Motor neuron (in vitro differentiated cells): ENCODE measurements at regions not wholly inside any gene's neighbourhood (a gene's known extent, or its start where the extent isn't known, plus 50 kb on each side); places are given as distances from the start of the nearest gene placed in this dataset.

Source experiments
- ATAC-seq, 8 experiments: fragments of 200-7000 bp; cut with Tn5 transposase; replicated peaks in 6 of 8; 2 replicates each; pipeline ENCODE4 v1.8.0; 2021; ENCODE audit warnings: mild to moderate bottlenecking in 8 of 8, moderate library complexity in 8 of 8
- H3K27ac ChIP-seq, 2 donors: fragments of 250-450 bp; sonication (Bioruptor Pico); 2 replicates each; pipeline ENCODE4 v1.9.0; 2021; ENCODE audit warnings: antibody characterized with exemption in 2 of 2, mild to moderate bottlenecking in 2 of 2, moderate library complexity in 1 of 2
- H3K4me1 ChIP-seq, 2 donors: fragments of 250-450 bp; sonication (Bioruptor Pico); replicated peaks in 1 of 2; 2 replicates each; pipeline ENCODE4 v1.6.1; 2021; ENCODE audit warnings: antibody characterized with exemption in 2 of 2, mild to moderate bottlenecking in 2 of 2, moderate library complexity in 1 of 2
- H3K4me3 ChIP-seq, 5 donors: fragments of 250-450 bp; sonication (Bioruptor Pico); 2 replicates each; pipeline ENCODE4 v1.9.0; 2021; ENCODE audit warnings: antibody characterized with exemption in 5 of 5, mild to moderate bottlenecking in 5 of 5, moderate library complexity in 4 of 5
- WGBS, 10 experiments: fragments of 450-650 bp; shearing (Covaris generic); methylation state at CpG; one replicate each; pipeline ENCODE4 v1.0.0; 2022; 5-methylcytosine and 5-hydroxymethylcytosine counted together
- in situ Hi-C, 9 experiments: fragments of 400-800 bp; cut with MboI; loops; one replicate each; pipeline ENCODE4 v1.15.0; 2021; ENCODE audit warnings: low sequenced_read_pairs in 9 of 9, low pct_unique_long_range_greater_than_20kb in 2 of 9; ENCODE audit not compliant: unreplicated experiment in 9 of 9

DNA sequence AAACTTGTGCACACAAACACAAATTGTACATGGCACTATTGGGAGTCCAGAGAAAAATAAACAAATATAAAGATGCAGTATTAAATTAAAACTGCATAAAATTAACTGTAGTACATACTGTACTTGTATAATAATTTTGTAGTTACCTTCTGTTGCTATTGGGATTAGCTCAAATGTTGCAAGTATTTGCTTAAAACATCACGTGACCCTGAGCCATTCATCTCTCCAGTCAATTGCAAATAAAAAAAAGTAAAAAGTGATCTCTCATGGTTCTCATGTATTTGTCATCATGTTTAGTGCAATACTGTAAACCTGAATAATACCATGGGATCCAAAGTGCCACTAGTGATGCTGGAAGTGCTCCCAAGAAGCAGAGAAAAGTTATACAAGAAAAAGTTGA lies 88.1 kb upstream of the NAV3 start:
- no peak overlapping the region for H3K27ac ChIP-seq
- in situ Hi-C loops, result loop anchor here in 1 of 9 experiments (25.0 kb wide), 1 partner anchor 170 kb away; no protein-coding TSS in a partner anchor
- 0 to 100% (median 66%) methylated on average over 1 of the region's 1 CpG; no CpG with 5 or more reads in 2 of the 10 experiments for WGBS, 10 experiments
- no peak overlapping the region for H3K4me3 ChIP-seq
- ATAC-seq, result no peak
- H3K4me1 ChIP-seq, result peaks cover 5 to 6% of the 10 kb centered on the region in 2 donors

DNA sequence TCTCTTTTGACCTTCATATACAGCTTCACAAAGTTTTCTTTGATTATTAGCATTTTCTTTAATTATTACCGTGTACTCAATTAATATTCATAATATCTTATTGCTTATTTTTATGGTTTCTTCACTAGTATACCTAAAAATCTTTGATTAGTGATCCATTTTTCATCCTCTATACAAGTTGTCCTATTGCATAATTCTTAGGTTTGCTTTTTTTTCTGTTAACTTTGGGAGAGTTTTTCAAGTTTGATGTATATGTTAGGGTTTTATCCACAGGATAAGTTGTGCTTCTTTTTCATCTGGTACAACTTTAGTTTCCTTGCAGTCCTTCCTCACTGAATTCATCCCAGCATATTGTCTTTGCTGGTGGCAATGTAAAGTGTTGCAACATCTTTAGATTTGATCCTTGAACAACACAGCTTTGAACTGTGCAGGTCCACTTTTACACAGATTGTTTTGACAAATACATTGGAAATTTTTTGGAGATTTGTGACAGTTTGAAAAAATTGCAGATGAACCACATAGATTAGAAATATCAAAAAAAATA lies 88.6 kb upstream of the NAV3 start:
- peaks cover 5 to 6% of the 10 kb centered on the region in 2 donors for H3K4me1 ChIP-seq
- no peak overlapping the region for H3K4me3 ChIP-seq
- in situ Hi-C loops, result loop anchor here in 1 of 9 experiments (25.0 kb wide), 1 partner anchor 170 kb away; no protein-coding TSS in a partner anchor
- ATAC-seq, result no peak
- no peak overlapping the region for H3K27ac ChIP-seq
- WGBS, 10 experiments, result 10 to 100% (median 88%) methylated on average over 1 of the region's 1 CpG; no CpG with 5 or more reads in 1 of the 10 experiments

DNA sequence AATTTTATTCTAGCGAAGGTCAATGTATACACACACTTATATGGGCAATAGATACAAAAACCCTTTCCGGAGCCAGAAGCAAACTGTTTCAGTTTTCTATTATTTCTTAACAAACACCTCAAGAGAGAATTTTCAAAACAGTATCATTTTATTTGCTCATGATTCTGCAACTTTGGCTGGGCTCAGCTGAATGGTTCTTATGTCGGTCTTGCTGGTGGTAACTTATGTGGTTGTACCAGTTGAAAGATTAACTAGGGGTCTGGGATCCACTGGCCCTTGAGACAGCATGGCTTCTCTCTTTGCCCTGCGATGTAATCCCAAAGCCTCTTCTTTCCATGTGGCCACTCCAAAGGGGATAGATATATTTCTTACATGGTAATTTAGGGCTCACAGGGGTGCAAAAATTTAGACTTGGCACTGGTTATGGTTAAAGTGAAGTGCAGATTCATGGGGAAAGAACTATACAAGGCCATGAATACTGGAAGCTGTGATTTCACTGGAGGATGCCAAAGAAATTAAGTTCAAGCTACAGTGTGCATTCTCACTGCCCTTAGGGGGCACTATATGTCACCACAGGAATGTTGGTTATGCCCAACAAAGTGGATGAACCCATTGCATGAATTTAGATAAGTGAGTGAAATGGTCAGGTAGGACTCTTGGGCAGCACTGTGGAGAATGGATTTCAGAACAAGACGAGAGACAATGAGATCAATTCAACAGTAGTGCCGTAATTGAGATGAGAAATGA lies 94.3 kb upstream of the NAV3 start:
- 91 to 100% (median 97%) methylated on average over 1 to 6 of the region's 6 CpGs; no CpG with 5 or more reads in 1 of the 10 experiments for WGBS, 10 experiments
- Histone ChIP-seq H3K4me3 (no peak overlapping the region), H3K4me1 (peaks cover 0 to 22% of the 10 kb centered on the region in 2 donors), H3K27ac (no peak overlapping the region)
- no peak for ATAC-seq
- in situ Hi-C loops, result loop anchor here in 2 of 9 experiments (10.0 to 25.0 kb wide), 2 partner anchors 176 to 188 kb away; no protein-coding TSS in a partner anchor

DNA sequence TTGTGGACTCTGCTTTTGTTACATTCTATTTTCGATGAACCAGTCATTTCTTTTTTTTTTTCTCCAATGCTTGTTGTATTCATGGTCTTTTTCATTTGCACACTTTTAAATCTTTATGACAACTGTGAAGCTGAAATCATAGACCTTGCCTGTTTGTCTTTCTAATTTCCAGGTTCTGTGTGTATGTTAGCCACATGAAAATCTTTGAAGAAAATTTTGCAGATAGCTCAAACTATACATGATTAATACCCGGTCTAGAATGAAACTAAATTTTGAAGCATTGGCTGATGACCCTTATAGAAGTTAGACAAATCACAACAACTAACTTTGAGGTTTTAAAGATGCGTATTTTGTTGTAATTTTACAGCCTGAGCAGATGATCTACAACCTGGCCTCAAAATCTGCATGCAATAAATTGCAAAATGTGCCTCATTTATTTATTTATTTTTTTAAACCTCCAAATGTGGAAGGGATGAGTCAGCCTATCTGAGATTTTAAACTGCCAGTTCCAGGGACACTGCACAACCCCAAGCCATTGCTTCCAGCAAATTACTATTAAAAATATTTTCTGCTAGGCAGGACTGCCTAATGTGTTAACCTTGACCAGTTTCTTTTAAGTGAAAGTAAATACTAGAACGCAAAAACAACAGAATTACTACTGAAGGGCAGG lies 96.3 kb upstream of the NAV3 start:
- in situ Hi-C loops, result loop anchor here in 2 of 9 experiments (10.0 to 25.0 kb wide), 2 partner anchors 178 to 190 kb away; no protein-coding TSS in a partner anchor
- H3K4me3 ChIP-seq, result no peak overlapping the region
- ATAC-seq, result peak; percentile 72 to 98 (median 78)
- 7 to 90% (median 70%) methylated on average over 3 to 4 of the region's 4 CpGs for WGBS, 10 experiments
- no peak overlapping the region for H3K27ac ChIP-seq
- H3K4me1 ChIP-seq, result peaks cover 0 to 22% of the 10 kb centered on the region in 2 donors

DNA sequence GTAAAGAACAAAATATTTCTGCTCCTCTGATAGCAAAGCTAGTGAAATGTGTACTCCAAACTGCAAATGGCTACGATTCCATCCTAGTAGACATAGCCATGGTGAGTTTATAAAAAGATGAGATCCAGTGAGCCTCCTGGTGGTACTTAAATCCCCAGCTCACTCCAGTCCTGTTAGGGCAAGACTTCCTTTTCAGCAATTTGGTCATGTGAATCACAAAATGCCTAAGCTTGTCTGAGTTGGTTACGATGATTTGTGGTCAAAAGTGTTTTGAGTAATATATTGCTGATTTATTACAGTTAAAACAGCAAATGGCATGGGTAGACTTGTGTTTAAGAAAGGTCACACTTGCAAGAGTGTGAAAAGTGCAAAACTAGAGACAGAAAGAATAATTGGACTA lies 102.7 kb upstream of the NAV3 start:
- in situ Hi-C loops, result loop anchor here in 2 of 9 experiments (10.0 to 25.0 kb wide), 2 partner anchors 184 to 207 kb away; no protein-coding TSS in a partner anchor
- peaks cover 0 to 6% of the 10 kb centered on the region in 2 donors for H3K4me1 ChIP-seq
- H3K27ac ChIP-seq, result no peak overlapping the region
- H3K4me3 ChIP-seq, result no peak overlapping the region
- 72 to 100% (median 100%) methylated on average over 1 to 2 of the region's 2 CpGs; no CpG with 5 or more reads in 1 of the 10 experiments for WGBS, 10 experiments
- no peak for ATAC-seq

DNA sequence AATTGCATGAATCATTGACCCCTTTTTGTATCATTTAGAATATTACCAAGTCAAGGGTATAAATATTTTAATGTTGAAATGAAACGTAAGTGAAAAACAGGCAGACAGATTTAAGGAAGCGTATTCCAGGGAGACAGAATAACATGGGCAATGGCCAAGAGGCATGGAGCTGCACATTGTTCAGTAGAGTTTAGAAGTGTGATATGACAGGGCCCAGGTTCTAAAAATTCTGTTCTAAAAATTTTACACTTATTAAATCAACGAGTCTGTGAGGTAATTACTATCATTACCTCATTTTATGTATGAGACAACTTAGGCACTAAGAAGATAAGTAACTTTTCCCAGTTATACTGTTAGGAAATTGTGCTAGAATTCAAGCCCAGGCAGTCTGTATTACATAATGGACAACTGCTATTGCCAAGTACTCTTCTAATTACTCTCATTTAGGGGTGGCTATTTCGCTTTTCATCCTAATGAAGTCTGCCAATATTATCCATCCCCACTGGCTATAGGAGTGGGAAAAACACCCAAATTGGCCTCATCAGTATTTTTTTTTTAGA lies 103.2 kb upstream of the NAV3 start:
- H3K27ac ChIP-seq, result no peak overlapping the region
- in situ Hi-C loops, result loop anchor here in 2 of 9 experiments (10.0 to 25.0 kb wide), 2 partner anchors 185 to 207 kb away; no protein-coding TSS in a partner anchor
- no peak overlapping the region for H3K4me3 ChIP-seq
- ATAC-seq, result no peak
- WGBS, 10 experiments, result 34 to 100% (median 88%) methylated on average over 2 to 4 of the region's 4 CpGs; no CpG with 5 or more reads in 1 of the 10 experiments
- peaks cover 0 to 1% of the 10 kb centered on the region in 2 donors for H3K4me1 ChIP-seq

DNA sequence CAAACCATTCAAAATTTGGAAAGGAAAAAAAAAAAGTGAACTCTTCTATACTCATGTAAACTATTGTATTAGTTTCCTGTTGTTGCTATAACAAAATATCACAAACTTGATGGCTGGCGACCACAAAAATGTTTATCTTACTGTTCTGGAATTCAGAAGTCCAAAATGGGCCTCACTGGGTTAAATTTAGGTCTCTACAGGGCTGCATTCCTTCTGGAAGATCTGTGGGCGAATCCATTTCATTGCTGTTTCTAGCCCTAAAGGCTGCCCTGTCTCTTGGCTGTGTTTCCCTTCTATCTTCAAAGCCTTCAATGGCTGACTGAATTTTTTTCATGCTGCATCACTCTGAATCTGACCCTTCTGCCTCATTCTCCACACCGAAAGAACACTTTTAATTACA lies 105.1 kb upstream of the NAV3 start:
- no peak overlapping the region for H3K27ac ChIP-seq
- H3K4me3 ChIP-seq, result no peak overlapping the region
- H3K4me1 ChIP-seq, result no peaks in the 10 kb centered on the region
- in situ Hi-C loops, result loop anchor here in 2 of 9 experiments (10.0 to 25.0 kb wide), 2 partner anchors 187 to 209 kb away; no protein-coding TSS in a partner anchor
- no peak for ATAC-seq
- WGBS, 10 experiments, result 36 to 100% (median 87%) methylated on average over 2 to 3 of the region's 3 CpGs; no CpG with 5 or more reads in 1 of the 10 experiments

DNA sequence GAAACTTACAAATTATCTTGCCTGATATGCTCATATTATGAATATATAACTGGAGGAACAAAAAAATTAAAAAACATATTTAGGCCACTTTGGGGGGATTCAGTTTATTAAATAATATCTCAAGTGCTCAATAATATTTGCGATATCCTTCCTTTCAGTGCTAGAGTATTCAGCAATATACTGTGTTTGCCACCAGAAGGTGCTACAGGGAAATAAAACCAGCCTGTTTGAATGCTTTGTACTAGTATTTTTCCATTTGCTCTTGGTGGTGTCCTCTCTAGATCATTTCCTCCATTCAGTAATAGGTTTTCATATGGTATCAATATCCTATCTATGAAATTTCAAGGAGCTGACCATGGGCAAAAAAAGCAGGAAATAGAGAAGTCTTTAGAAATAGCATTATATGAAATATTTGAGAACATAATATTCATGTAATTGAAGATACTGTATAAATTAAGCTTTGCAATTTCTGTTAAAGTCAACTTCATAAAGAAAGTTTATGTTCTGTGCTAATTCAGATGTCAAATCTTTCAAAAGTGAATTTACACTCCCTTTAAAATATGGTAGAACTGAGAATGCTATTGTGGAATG lies 106.2 kb upstream of the NAV3 start:
- 27 to 100% (median 57%) methylated on average over 1 of the region's 1 CpG; no CpG with 5 or more reads in 1 of the 10 experiments for WGBS, 10 experiments
- no peak overlapping the region for H3K27ac ChIP-seq
- in situ Hi-C loops, result loop anchor here in 1 of 9 experiments (10.0 kb wide), 1 partner anchor 210 kb away; no protein-coding TSS in a partner anchor
- no peaks in the 10 kb centered on the region for H3K4me1 ChIP-seq
- peak in 3 of 8 experiments; percentile 71 to 80 (median 72) for ATAC-seq
- H3K4me3 ChIP-seq, result no peak overlapping the region

DNA sequence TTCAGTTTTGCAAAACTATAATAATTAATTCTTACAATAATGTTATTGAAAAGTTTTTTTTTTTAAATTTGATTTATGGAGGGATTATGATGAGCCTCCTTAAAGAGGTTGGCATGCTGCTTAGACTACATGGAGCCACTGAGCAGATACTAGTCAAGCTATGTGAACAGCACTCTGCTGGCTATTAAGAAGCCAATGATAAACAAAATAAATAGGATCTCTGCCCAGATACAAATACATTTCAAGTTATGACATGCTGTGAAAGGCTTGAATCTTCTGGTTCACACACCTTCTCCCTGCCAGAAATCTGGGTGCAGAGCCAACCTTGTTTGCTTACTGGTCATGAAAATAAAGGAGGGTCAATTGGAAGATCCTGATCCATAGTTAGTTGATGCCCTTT lies 107.4 kb upstream of the NAV3 start:
- in situ Hi-C loops, result loop anchor here in 1 of 9 experiments (10.0 kb wide), 1 partner anchor 211 kb away; no protein-coding TSS in a partner anchor
- no peak overlapping the region for H3K4me3 ChIP-seq

DNA sequence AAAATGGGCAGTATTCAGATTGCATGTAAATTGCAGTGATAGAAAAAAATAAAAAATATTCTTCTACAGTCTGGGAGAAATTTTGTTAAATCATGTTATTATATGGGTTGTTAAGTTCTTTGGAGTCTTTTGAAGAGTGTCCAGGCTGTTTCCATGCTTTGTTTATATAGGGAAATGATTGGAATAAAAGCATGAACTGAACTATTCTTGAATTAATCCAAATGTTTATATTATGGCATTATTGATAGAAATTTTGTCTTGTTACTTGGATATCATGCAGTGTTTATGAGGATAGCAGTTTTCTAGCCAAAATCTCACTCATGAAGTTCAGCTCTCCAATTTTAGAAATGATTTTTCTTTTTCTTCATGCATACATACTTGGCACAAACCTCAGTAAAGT lies 108.2 kb upstream of the NAV3 start:
- H3K27ac ChIP-seq, result no peak overlapping the region
- in situ Hi-C loops, result loop anchor here in 1 of 9 experiments (10.0 kb wide), 1 partner anchor 212 kb away; no protein-coding TSS in a partner anchor
- no peak overlapping the region for H3K4me3 ChIP-seq
- ATAC-seq, result no peak
- H3K4me1 ChIP-seq, result no peaks in the 10 kb centered on the region

More for the DNA sequence above, 107.4 kb upstream of the NAV3 start:
- H3K27ac ChIP-seq, result no peak overlapping the region
- ATAC-seq, result no peak
- H3K4me1 ChIP-seq, result no peaks in the 10 kb centered on the region

DNA sequence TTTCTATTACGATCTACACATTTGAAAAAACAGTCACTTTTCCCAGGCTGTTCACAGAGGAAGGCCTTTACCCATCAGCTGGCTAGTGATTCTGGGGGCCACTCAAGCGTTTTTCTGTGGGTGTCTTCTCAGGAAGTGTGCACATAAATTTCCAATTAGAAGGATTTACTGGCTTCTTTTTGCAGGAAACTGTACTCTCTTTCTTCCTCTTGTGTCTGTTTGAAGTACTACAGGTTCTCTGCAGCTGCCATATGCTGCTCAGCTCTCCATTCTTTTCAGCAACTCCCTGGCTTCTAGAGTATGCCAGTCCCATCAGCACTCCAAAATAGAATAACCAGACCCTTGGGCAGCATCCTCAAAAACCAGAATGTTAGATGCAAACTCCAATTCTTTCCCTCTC lies 110.4 kb upstream of the NAV3 start:
- WGBS, 10 experiments, result 0 to 100% (median 58%) methylated on average over 1 to 2 of the region's 2 CpGs
- Histone ChIP-seq H3K4me1 (no peaks in the 10 kb centered on the region), H3K4me3 (no peak overlapping the region), H3K27ac (no peak overlapping the region)
- in situ Hi-C loops, result loop anchor here in 1 of 9 experiments (10.0 kb wide), 1 partner anchor 215 kb away; no protein-coding TSS in a partner anchor
- ATAC-seq, result peak in 3 of 8 experiments; percentile 22 to 42 (median 39)

DNA sequence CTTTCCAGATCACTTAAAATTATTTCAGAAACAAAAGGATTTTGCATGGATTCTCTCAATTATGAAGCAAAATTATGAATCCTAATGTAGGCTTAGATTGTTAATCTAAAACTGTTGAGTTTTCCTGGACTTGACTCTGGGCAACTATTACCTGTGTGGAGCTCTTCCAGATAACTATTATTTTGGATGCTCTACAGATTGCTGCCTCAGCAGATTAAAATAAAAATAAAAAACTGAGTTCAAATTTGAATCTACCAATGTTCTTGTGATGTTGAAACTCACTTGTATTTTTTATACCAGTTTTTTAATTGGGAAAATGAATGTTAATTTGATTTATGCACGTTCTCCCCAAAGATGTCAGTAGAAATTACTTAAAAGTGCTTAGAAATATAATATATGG lies 120.5 kb upstream of the NAV3 start:
- H3K4me1 ChIP-seq, result no peaks in the 10 kb centered on the region
- no peak overlapping the region for H3K27ac ChIP-seq
- in situ Hi-C loops, result no loop called here
- ATAC-seq, result no peak
- WGBS, 10 experiments, result 0 to 86% (median 57%) methylated on average over 1 of the region's 1 CpG; no CpG with 5 or more reads in 1 of the 10 experiments
- no peak overlapping the region for H3K4me3 ChIP-seq
